GM19395 (cell line): ENCODE measurements at regions not wholly inside any gene's neighbourhood (a gene's known extent, or its start where the extent isn't known, plus 50 kb on each side); places are given as distances from the start of the nearest gene placed in this dataset.
"Not testable (repeated sequence)": the region's sequence is repeated elsewhere in the genome, so short reads cannot be mapped to it uniquely, and the experiment has no call there.

Experiments used
- ATAC-seq: cut with Tn5 transposase; IDR thresholded peaks from one replicate; pipeline ENCODE4 v1.9.1; 2021; ENCODE audit warnings: mild to moderate bottlenecking, moderate library complexity; ENCODE audit not compliant: unreplicated experiment

- ATAC-seq = no peak
These were observed 286.8 kb downstream of the MYCN start for GRCh38 chr2:16226943-16227664.

DNA sequence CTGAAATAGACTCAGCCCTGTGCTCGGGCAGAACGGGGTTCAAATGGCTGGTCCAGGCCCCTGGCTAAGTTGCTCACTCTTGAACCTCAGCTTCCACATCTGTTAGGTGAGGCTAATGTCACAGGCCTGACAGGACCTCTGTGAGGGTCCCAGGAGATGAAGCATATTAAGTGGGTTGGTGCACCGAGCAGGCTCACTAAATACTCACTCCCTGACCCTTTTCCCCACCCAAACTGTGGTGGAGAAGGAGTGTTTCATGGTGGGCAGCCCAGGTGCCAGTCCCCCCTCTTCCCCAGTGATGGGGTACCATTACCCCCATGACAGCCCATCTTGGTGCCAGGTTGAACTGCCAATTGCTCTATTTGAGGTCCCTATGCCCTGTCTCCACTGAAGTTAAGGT lies 286.0 kb downstream of the MYCN start:
- no peak for ATAC-seq

DNA sequence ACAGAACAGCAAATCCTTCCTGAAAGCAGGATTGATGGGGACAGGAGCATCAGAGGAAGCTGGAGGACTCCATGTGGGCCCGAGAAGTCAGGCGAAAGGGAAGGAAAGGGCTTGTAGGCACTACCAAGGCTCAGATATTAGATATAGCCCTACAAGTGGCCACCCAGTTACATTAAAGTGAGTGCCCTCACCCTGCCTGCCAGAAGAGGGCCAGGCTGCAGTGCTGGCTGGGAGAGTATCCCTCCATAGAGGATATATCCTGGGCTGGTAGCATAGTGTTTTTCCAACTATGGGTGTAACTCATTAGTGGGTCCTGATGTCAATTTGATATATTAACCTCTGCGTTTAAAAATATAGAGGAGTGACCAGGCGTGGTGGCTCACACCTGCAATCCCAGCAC lies 285.2 kb downstream of the MYCN start:
- no peak for ATAC-seq

GRCh38 chr2:16225071-16225470 lies 284.7 kb downstream of the MYCN start:
- no peak for ATAC-seq

- no peak for ATAC-seq
These were observed 284.1 kb downstream of the MYCN start for GRCh38 chr2:16224298-16225045.

DNA sequence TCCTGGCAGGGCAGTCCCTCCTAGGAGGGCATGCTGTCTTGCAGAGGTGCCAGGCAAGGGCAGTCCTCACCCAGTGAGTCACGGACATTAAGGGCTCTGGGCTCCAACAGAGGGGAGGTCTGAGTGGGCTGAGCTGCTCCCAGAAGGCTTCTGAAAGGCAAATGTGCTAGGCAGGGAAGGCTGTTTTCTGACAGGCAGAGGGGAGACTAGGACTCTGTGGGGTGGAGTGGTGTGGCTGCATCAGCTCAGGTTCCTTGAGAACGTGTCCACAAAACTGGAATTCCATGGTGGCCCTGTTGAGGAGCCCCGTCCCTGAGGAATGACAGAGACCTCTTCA lies 283.5 kb downstream of the MYCN start:
- no peak for ATAC-seq

- no peak for ATAC-seq
These were observed 283.0 kb downstream of the MYCN start for GRCh38 chr2:16223161-16223840.

DNA sequence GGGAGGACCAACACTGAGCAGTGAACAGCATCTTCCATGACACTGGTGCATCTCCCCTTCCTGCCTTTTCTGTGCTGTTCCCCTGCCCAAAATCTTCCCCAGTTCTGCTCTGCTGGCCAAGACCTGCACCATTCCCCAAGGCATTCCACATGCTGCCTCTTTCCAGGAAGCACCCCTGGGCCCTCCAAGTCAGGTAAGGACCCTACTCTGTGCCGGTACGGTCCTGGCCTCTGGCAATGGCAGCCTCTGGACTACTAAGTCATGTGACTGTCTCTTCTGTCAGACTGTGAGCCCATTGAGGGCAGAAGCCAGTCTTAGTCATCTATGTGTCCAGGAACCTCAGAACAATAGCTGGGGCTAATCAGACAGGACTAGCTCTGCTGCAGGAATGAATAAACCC lies 282.0 kb downstream of the MYCN start:
- ATAC-seq = no peak

DNA sequence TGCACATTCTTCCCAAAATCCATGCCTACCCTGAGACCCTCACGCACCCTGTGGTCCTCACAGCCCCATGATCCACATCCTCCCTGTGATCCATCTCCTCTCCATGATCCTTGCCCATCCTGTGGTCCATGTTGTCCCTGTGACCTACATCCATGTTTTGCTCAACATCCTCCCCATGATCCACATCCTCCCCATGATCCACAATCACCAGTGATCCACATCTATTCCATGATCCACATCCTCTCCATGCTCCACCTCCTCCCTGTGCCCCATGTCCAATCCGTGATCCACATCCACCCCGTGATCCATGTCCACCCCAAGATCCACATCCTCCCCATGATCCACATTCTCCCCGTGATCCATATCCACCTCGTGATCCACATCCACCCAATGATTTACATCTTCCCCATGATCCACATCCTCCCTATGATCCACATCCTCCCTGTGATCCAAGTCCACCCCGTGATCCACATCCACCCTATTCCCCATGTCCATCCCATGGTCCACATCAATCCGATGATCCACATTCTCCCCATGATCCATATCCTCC lies 281.2 kb downstream of the MYCN start:
- no peak for ATAC-seq

DNA sequence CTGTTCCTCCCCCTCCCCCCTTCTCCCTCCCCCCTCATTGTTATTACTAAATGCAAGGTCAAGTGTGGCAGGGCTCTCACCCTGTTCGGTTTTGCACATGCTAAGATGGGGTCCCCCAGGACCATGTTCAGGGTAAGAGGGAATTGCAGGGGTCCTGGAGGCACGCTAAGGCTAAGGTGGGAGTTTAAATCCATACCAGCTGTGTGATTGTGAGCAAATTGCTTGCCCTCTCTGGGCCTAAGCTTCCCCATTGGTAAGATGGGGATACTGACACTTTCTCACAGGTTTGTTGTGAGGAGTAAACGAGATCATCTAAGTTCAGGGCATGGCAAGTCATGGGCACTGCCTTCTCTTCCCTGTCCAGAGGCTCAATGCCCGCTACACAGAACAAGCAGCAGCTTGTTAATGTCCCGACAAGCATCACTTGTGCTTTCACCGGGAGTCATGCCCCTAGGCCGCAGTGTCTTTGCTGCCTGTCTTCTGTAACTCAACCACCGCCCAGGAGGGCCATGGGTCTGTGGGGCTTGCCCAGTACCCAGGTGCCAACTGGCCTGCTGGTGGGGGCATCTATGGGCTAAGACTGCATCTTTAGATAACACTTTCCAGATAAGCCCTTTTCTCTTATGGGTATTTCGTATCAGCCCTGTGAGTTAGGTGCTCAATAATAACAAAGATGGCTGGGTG lies 279.1 kb downstream of the MYCN start:
- ATAC-seq = no peak

GRCh38 chr2:16218625-16219024 lies 278.3 kb downstream of the MYCN start:
- ATAC-seq = no peak

GRCh38 chr2:16218161-16218560 lies 277.8 kb downstream of the MYCN start:
- ATAC-seq = no peak

GRCh38 chr2:16217741-16218140 lies 277.4 kb downstream of the MYCN start:
- ATAC-seq = not testable (repeated sequence)

DNA sequence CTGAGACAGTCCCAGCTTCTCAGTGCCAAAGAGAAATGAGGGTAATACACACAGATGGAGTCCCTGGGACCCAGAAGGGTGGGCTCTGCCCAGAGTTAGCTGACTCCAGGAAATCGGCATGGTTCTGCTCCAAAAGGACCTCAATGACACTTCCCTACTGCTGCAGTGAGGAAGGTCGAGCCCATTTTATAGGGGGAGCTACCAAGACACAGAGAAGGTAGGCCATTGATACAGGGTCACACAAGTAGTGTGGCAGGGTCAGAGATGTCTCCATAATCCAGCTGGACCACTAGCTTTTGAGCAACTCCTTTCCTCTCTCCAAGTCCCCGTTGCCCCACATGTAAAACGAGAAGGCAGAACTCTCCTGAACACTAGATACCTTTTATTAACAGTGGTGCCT lies 276.9 kb downstream of the MYCN start:
- no peak for ATAC-seq

GRCh38 chr2:16216558-16216945 lies 276.2 kb downstream of the MYCN start:
- no peak for ATAC-seq

- no peak for ATAC-seq
These were observed 275.7 kb downstream of the MYCN start for GRCh38 chr2:16215902-16216557.

- no peak for ATAC-seq
These were observed 274.5 kb downstream of the MYCN start for GRCh38 chr2:16214861-16215260.

- ATAC-seq = no peak
These were observed 274.0 kb downstream of the MYCN start for GRCh38 chr2:16214391-16214790.

DNA sequence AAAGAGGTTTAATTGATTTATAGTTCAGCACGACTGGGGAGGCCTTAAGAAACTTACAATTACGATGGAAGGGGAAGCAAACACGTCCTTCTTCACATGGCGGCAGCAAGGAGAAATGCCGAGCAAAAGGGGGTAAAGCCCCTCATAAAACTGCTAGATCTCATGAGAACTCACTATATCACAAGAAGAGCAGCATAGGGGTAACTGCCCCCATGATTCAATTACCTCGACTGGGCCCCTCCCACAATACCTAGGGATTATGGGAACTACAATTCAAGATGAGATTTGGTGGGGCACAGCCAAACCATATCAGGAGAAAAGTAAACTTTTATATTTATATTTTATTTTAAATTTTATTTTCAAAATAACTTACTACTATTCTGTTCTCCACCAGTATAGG lies 272.0 kb downstream of the MYCN start:
- no peak for ATAC-seq

DNA sequence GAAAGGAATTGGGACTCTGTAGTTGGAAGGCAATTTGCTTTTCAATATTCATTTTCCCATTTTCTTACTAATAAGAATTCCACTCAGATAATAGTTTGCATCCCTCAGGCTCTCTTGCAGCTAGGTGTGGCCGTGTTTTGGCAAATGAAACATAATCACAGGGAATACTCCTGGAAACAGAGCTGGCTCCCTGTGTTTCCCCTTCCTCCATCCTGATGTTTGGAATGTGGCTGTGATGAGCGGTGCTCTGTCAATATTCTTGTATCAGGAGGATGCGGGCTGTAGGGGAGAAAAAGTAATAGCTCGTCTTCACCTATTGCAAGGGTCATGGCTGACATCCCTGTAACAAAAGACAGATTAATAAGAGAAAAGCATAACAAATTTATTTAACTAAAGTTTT lies 271.0 kb downstream of the MYCN start:
- ATAC-seq = no peak

GRCh38 chr2:16210841-16211240 lies 270.5 kb downstream of the MYCN start:
- no peak for ATAC-seq
